ENCODE measurements at regions not wholly inside any gene's neighbourhood (a gene's known extent, or its start where the extent isn't known, plus 50 kb on each side); places are given as distances from the start of the nearest gene placed in this dataset.

DNA sequence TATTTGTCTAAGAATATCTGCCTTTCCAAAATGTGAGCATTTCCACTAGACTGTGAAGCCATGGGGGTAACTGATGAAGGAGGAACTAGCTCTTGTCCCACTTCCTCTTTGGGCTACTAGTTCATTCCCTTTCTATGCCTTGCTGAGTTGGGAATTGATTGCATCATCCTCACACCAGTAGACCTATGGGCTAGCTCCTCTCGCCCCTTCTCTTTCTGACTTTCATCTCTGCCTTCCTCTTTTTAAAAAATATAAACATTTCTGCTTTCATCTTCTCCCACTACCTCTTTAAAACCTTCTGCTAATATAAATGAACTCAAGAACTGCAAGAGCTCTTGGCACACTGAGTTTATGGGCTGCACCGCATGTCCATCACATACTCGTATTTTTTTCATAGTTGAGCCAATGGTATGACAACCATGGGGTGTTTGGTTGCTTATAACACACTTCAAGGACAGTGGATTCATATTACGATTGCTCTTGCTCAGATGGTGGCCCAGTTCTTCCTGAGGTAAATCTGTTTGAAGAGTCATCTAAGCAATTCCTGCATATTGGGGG, 182.0 kb downstream of the REEP3 start:
- no peak for DNase-seq (ENCODE audit: low read depth, low spot score)
- in situ Hi-C loops (cut with HindIII; ENCODE audit: low pct_unique_long_range_greater_than_20kb, low sequenced_read_pairs): loop anchor here (25.0 kb wide), 1 partner anchor 541 kb away; no protein-coding TSS in a partner anchor

GRCh38 chr10:63703740-63704345, 182.6 kb downstream of the REEP3 start:
- in situ Hi-C loops (cut with HindIII; ENCODE audit: low pct_unique_long_range_greater_than_20kb, low sequenced_read_pairs): loop anchor here (25.0 kb wide), 1 partner anchor 542 kb away; no protein-coding TSS in a partner anchor

GRCh38 chr10:63707254-63707910, 186.2 kb downstream of the REEP3 start:
- in situ Hi-C loops (cut with HindIII; ENCODE audit: low pct_unique_long_range_greater_than_20kb, low sequenced_read_pairs): loop anchor here (25.0 kb wide), 1 partner anchor 545 kb away; no protein-coding TSS in a partner anchor
- DNase-seq (ENCODE audit: low read depth, low spot score): peak; percentile 86

More at GRCh38 chr10:63703740-63704345, 182.6 kb downstream of the REEP3 start:
- DNase-seq (ENCODE audit: low read depth, low spot score): no peak

- DNase-seq (ENCODE audit: low read depth, low spot score): peak; percentile 57
- in situ Hi-C loops (cut with HindIII; ENCODE audit: low pct_unique_long_range_greater_than_20kb, low sequenced_read_pairs): loop anchor here (25.0 kb wide), 1 partner anchor 546 kb away; no protein-coding TSS in a partner anchor
Observed at GRCh38 chr10:63708421-63708820, 187.2 kb downstream of the REEP3 start.

- in situ Hi-C loops (cut with HindIII; ENCODE audit: low pct_unique_long_range_greater_than_20kb, low sequenced_read_pairs): loop anchor here (25.0 kb wide), 1 partner anchor 548 kb away; no protein-coding TSS in a partner anchor
- no peak for DNase-seq (ENCODE audit: low read depth, low spot score)
Observed at GRCh38 chr10:63710703-63711102, 189.5 kb downstream of the REEP3 start.

DNA sequence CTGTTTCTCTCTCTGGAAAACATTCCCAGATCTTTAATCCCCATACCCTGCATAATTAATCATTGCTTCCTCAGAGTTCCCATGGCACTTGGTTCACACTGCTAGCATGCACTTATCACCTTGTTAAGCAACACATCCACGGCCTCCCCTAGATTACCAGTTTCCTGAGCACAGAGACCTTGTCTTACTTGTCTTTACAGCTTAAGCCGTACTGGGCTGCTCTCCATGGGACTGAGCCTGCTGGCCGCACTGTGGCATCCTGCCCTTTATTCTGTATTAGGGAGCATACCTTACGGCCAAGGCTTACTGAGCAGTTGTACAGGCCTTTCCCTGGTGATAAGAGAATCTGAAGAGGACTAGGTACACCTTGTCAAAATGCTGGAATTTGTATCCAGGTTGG, 190.2 kb downstream of the REEP3 start:
- in situ Hi-C loops (cut with HindIII; ENCODE audit: low pct_unique_long_range_greater_than_20kb, low sequenced_read_pairs): loop anchor here (25.0 kb wide), 1 partner anchor 549 kb away; no protein-coding TSS in a partner anchor
- no peak for DNase-seq (ENCODE audit: low read depth, low spot score)

DNA sequence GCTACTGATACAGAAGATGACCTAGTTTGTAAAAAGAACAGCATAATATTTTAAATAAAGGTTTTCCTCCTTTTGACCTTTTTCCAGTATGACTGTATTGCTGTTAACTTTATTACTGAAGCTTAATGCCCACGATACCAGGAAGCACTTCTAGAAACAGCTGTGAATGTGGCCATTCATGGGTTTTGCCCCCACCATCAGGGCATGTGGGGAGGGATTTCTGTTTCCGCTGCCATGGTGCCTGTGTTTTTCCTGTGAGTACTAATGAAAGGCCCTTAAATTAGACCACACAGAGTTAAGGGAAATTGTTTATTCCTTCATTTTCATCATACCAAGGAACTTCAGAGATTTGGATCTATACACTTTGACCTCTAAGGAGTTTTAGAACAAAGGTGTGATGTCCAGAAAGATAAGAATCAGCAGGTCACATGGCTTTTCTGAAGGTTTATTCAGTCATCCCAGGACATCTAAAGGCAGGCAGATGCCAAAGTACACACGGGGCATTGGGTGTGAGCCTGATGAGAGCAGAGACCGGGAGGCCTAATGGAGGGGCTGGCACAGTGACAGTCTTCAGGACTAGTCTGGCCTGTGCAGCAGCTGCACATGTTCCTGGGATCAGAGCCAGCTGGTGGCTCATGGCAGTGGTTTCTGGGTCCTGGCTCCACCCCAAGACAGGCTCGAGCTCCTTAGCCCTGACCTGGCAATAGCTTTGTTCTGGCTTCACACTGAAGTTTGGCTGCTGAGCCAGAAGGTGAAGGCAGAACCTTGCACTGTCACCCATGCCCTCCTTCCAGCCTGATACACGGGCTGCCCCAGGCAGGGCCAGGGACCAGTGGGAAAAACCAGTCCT, 190.9 kb downstream of the REEP3 start:
- DNase-seq (ENCODE audit: low read depth, low spot score): peak; percentile 39
- in situ Hi-C loops (cut with HindIII; ENCODE audit: low pct_unique_long_range_greater_than_20kb, low sequenced_read_pairs): loop anchor here (25.0 kb wide), 1 partner anchor 550 kb away; no protein-coding TSS in a partner anchor

DNA sequence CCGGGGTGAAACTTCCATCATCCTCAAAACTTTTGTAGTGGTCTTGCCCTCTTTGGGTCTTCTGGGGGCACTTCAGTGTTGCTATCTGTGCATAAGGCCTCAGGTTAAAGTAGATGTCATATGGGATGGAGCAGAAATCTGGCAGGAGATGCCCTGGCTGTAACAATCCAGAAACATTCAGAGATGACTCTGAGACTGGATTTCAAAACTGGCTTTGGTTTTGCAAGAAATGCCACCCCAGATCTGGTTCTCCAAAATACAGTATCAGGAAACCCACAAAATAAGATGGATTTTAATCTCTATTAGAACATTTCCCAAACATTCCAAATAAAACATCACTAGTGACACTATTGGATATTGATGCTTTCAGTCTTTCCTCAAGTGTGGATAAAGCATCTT, 191.5 kb downstream of the REEP3 start:
- DNase-seq (ENCODE audit: low read depth, low spot score): no peak
- in situ Hi-C loops (cut with HindIII; ENCODE audit: low pct_unique_long_range_greater_than_20kb, low sequenced_read_pairs): loop anchor here (25.0 kb wide), 1 partner anchor 550 kb away; no protein-coding TSS in a partner anchor

GRCh38 chr10:63713191-63714144, 192.3 kb downstream of the REEP3 start:
- in situ Hi-C loops (cut with HindIII; ENCODE audit: low pct_unique_long_range_greater_than_20kb, low sequenced_read_pairs): loop anchor here (25.0 kb wide), 1 partner anchor 551 kb away; no protein-coding TSS in a partner anchor
- DNase-seq (ENCODE audit: low read depth, low spot score): peak; percentile 82

GRCh38 chr10:63716016-63716580, 194.9 kb downstream of the REEP3 start:
- in situ Hi-C loops (cut with HindIII; ENCODE audit: low pct_unique_long_range_greater_than_20kb, low sequenced_read_pairs): loop anchor here (25.0 kb wide), 1 partner anchor 554 kb away; no protein-coding TSS in a partner anchor

GRCh38 chr10:63717027-63717715, 196.0 kb downstream of the REEP3 start:
- in situ Hi-C loops (cut with HindIII; ENCODE audit: low pct_unique_long_range_greater_than_20kb, low sequenced_read_pairs): loop anchor here (25.0 kb wide), 1 partner anchor 555 kb away; no protein-coding TSS in a partner anchor

More at GRCh38 chr10:63716016-63716580, 194.9 kb downstream of the REEP3 start:
- peak; percentile 60 for DNase-seq (ENCODE audit: low read depth, low spot score)

GRCh38 chr10:63718006-63718405, 196.8 kb downstream of the REEP3 start:
- in situ Hi-C loops (cut with HindIII; ENCODE audit: low pct_unique_long_range_greater_than_20kb, low sequenced_read_pairs): loop anchor here (25.0 kb wide), 1 partner anchor 556 kb away; no protein-coding TSS in a partner anchor
- no peak for DNase-seq (ENCODE audit: low read depth, low spot score)

More at GRCh38 chr10:63717027-63717715, 196.0 kb downstream of the REEP3 start:
- no peak for DNase-seq (ENCODE audit: low read depth, low spot score)

GRCh38 chr10:63718421-63718820, 197.2 kb downstream of the REEP3 start:
- in situ Hi-C loops (cut with HindIII; ENCODE audit: low pct_unique_long_range_greater_than_20kb, low sequenced_read_pairs): loop anchor here (25.0 kb wide), 1 partner anchor 556 kb away; no protein-coding TSS in a partner anchor
- DNase-seq (ENCODE audit: low read depth, low spot score): no peak

GRCh38 chr10:63719226-63719856, 198.1 kb downstream of the REEP3 start:
- DNase-seq (ENCODE audit: low read depth, low spot score): no peak
- in situ Hi-C loops (cut with HindIII; ENCODE audit: low pct_unique_long_range_greater_than_20kb, low sequenced_read_pairs): loop anchor here (25.0 kb wide), 1 partner anchor 557 kb away; no protein-coding TSS in a partner anchor

DNA sequence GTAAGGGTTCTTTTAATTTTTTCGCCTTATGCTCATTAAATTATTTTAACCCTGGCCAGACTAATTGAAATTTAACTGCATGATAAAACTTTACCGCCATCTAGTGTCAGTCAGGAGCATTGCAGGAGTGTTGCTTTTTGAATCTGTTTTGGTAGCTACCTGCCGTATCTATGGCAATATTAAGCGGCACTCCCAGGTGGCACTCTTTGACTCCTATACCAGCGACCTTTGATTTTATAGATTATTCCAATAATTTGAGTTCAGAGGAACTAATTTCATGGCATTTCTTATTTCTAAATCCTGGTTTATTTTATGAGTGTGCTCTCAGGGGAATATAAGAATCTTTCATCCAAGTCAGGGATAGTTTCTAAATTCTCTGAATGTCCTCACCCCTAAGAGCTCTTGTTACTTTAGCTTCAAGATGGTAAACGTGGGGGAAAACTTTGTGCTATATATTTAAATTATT, 198.9 kb downstream of the REEP3 start:
- in situ Hi-C loops (cut with HindIII; ENCODE audit: low pct_unique_long_range_greater_than_20kb, low sequenced_read_pairs): loop anchor here (25.0 kb wide), 1 partner anchor 558 kb away; no protein-coding TSS in a partner anchor
- peak; percentile 52 for DNase-seq (ENCODE audit: low read depth, low spot score)
